OCI-LY1 (cell line): ENCODE measurements at regions not wholly inside any gene's neighbourhood (a gene's known extent, or its start where the extent isn't known, plus 50 kb on each side); places are given as distances from the start of the nearest gene placed in this dataset.

Experiments used
- H2AFZ ChIP-seq: fragments of 200-600 bp; sonication (generic), shearing (Covaris generic); 2 replicates; pipeline ENCODE4 v1.6.0; 2014; ENCODE audit warnings: antibody characterized with exemption, mild to moderate bottlenecking, low read length
- H3F3A ChIP-seq: fragments of 200-600 bp; sonication (generic), shearing (Covaris generic); 2 replicates; pipeline ENCODE4 v1.6.0; 2014; ENCODE audit warnings: mild to moderate bottlenecking, antibody characterized with exemption, low read length, moderate library complexity; ENCODE audit not compliant: insufficient read depth
- H3K27ac ChIP-seq: fragments of 200-600 bp; sonication (generic); 2 replicates; pipeline ENCODE4 v1.5.1; 2014; ENCODE audit warnings: low read length, mixed run types, mild to moderate bottlenecking, low read depth; ENCODE audit not compliant: poor library complexity, severe bottlenecking
- H3K27me3 ChIP-seq: fragments of 200-600 bp; sonication (generic); 2 replicates; pipeline ENCODE4 v1.6.0; 2014; ENCODE audit warnings: antibody characterized with exemption, mild to moderate bottlenecking, low read length, moderate library complexity; ENCODE audit not compliant: insufficient read depth
- H3K36me3 ChIP-seq: fragments of 200-600 bp; sonication (generic); 2 replicates; pipeline ENCODE4 v1.6.1; 2014; ENCODE audit warnings: mild to moderate bottlenecking, antibody characterized with exemption, low read length, moderate library complexity, mixed read lengths; ENCODE audit not compliant: insufficient read depth
- H3K4me1 ChIP-seq: fragments of 200-600 bp; sonication (generic); 2 replicates; pipeline ENCODE4 v1.5.1; 2014; ENCODE audit warnings: mild to moderate bottlenecking, low read length, moderate library complexity; ENCODE audit not compliant: insufficient read depth, severe bottlenecking
- H3K4me2 ChIP-seq: fragments of 200-600 bp; sonication (generic), shearing (Covaris generic); 2 replicates; pipeline ENCODE4 v1.6.1; 2014; ENCODE audit warnings: low read length
- H3K4me3 ChIP-seq: fragments of 200-600 bp; sonication (generic); 2 replicates; pipeline ENCODE4 v1.5.1; 2014; ENCODE audit warnings: low read length, low read depth, mild to moderate bottlenecking, mixed read lengths; ENCODE audit not compliant: poor library complexity, severe bottlenecking
- H3K79me2 ChIP-seq: fragments of 200-600 bp; shearing (Covaris generic); 2 replicates; pipeline ENCODE4 v1.6.1; 2016; ENCODE audit warnings: mixed run types, low read length, mixed read lengths; ENCODE audit not compliant: insufficient read depth
- H3K9ac ChIP-seq: fragments of 200-600 bp; sonication (generic), shearing (Covaris generic); 2 replicates; pipeline ENCODE4 v1.6.1; 2014; ENCODE audit warnings: mild to moderate bottlenecking, low read length, mixed read lengths
- H3K9me2 ChIP-seq: fragments of 200-600 bp; sonication (generic), shearing (Covaris generic); 2 replicates; pipeline ENCODE4 v1.6.1; 2014; ENCODE audit warnings: low read depth, mild to moderate bottlenecking, low read length, mixed read lengths
- H3K9me3 ChIP-seq: fragments of 200-600 bp; shearing (Covaris generic); 2 replicates; pipeline ENCODE4 v1.6.1; 2014; ENCODE audit warnings: low read length, mixed read lengths
- H4K20me1 ChIP-seq: fragments of 200-600 bp; sonication (generic), shearing (Covaris generic); 2 replicates; pipeline ENCODE4 v1.6.0; 2016; ENCODE audit warnings: mild to moderate bottlenecking, low read length; ENCODE audit not compliant: insufficient read depth
- CTCF ChIP-seq: fragments of 200-600 bp; sonication (generic), shearing (Covaris generic); IDR thresholded peaks from 2 replicates; pipeline ENCODE4 v1.5.1; 2017; ENCODE audit warnings: mild to moderate bottlenecking, antibody characterized with exemption, low read length, moderate library complexity, mixed read lengths
- EZH2 ChIP-seq: fragments of 200-600 bp; sonication (generic), shearing (Covaris generic); IDR thresholded peaks from 2 replicates; pipeline ENCODE4 v1.8.0; 2017; ENCODE audit warnings: borderline replicate concordance, mixed run types, mild to moderate bottlenecking, antibody characterized with exemption, low read length, moderate library complexity, mixed read lengths

GRCh38 chr13:57992416-57992815 is 360.9 kb downstream of the PCDH17 start:
- Histone ChIP-seq H3F3A (no peaks in the 10 kb centered on the region), H3K27me3 (no peaks in the 10 kb centered on the region), H2AFZ (no peak overlapping the region), H3K36me3 (no peaks in the 10 kb centered on the region), H4K20me1 (no peaks in the 10 kb centered on the region), H3K9me2 (no peaks in the 10 kb centered on the region), H3K9me3 (no peaks in the 10 kb centered on the region), H3K79me2 (no peaks in the 10 kb centered on the region), H3K9ac (no peak overlapping the region), H3K4me3 (no peak overlapping the region), H3K27ac (no peak overlapping the region), H3K4me2 (no peak overlapping the region), H3K4me1 (no peaks in the 10 kb centered on the region)
- TF ChIP-seq CTCF (no peak), EZH2 (no peak)

GRCh38 chr13:57996717-57997116 is 365.2 kb downstream of the PCDH17 start:
- Histone ChIP-seq H3K9me2 (no peaks in the 10 kb centered on the region), H4K20me1 (no peaks in the 10 kb centered on the region), H3K27ac (no peak overlapping the region), H3K36me3 (no peaks in the 10 kb centered on the region), H3K79me2 (no peaks in the 10 kb centered on the region), H3K4me3 (no peak overlapping the region), H3K9ac (no peak overlapping the region), H3K27me3 (no peaks in the 10 kb centered on the region), H3K9me3 (no peaks in the 10 kb centered on the region), H3F3A (no peaks in the 10 kb centered on the region), H3K4me2 (no peak overlapping the region), H2AFZ (no peak overlapping the region), H3K4me1 (no peaks in the 10 kb centered on the region)
- no peak for TF ChIP-seq CTCF
- no peak for TF ChIP-seq EZH2

GRCh38 chr13:58004751-58005150 is 373.2 kb downstream of the PCDH17 start:
- Histone ChIP-seq H3K27ac (no peak overlapping the region), H3K27me3 (no peaks in the 10 kb centered on the region), H3K4me3 (no peak overlapping the region), H3K79me2 (no peaks in the 10 kb centered on the region), H3K4me2 (no peak overlapping the region), H3K9me3 (no peaks in the 10 kb centered on the region), H3F3A (no peaks in the 10 kb centered on the region), H3K9me2 (no peaks in the 10 kb centered on the region), H4K20me1 (no peaks in the 10 kb centered on the region), H2AFZ (no peak overlapping the region), H3K36me3 (no peaks in the 10 kb centered on the region), H3K9ac (no peak overlapping the region), H3K4me1 (no peaks in the 10 kb centered on the region)
- TF ChIP-seq EZH2 (no peak), CTCF (no peak)
